Renal pelvis (tissue), 1 donor: ENCODE measurements at regions not wholly inside any gene's neighbourhood (a gene's known extent, or its start where the extent isn't known, plus 50 kb on each side); places are given as distances from the start of the nearest gene placed in this dataset.

Source experiments
- DNase-seq: peaks from one replicate; pipeline ENCODE4 v3.0.0-alpha.2; 2013

- no peak for DNase-seq
Measured at GRCh38 chr13:78426183-78426582, 177.2 kb downstream of the POU4F1 start.

DNA sequence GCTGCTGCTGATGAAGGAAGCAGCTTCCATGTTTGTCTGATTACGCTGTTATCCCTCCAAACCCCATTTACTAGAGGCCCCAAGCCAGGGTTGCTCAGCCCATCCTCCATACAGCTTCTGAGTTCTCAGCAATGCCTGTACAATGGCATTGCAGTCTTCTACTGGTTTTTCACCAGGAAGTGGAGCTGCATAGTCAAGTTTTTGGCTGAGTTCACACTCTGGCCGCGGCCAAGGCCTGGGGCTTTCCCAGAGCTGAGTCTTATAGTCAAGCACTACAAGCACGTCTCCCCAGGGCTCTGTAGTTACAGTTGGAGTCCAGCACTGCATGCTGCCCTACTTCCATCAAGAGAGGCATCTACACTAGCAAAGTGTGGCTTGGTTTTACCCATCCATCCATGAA is 182.5 kb downstream of the POU4F1 start:
- no peak for DNase-seq

GRCh38 chr13:78413887-78414553 is 189.3 kb downstream of the POU4F1 start:
- DNase-seq = no peak

DNA sequence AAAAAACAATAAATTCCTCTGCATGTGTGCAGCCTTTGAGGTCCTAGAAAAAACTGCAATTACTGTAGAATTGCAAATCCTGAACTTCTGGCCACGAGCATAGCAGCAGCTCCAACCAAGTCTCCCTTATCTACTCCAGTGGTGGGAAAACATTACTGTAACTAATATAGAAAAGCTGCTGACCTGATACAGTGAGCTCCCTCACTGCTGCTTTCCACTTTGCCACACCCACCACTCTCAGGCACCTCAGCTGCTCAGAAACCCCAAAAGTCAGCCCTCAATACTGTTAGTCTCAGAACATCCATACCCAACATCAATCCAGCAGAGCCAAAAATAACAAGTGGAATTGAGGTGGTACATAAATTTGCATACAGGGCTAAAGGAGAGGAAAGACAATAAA is 192.5 kb downstream of the POU4F1 start:
- no peak for DNase-seq

- no peak for DNase-seq
Measured at GRCh38 chr13:78410164-78410563, 193.2 kb downstream of the POU4F1 start.

GRCh38 chr13:78409172-78409571 is 194.2 kb downstream of the POU4F1 start:
- DNase-seq = no peak

GRCh38 chr13:78404846-78405360 is 198.4 kb downstream of the POU4F1 start:
- DNase-seq = no peak

- no peak for DNase-seq
Measured at GRCh38 chr13:78402708-78403400, 200.5 kb downstream of the POU4F1 start.

GRCh38 chr13:78401873-78402707 is 201.3 kb downstream of the POU4F1 start:
- DNase-seq = no peak

GRCh38 chr13:78398743-78399410 is 204.5 kb downstream of the POU4F1 start:
- no peak for DNase-seq

DNA sequence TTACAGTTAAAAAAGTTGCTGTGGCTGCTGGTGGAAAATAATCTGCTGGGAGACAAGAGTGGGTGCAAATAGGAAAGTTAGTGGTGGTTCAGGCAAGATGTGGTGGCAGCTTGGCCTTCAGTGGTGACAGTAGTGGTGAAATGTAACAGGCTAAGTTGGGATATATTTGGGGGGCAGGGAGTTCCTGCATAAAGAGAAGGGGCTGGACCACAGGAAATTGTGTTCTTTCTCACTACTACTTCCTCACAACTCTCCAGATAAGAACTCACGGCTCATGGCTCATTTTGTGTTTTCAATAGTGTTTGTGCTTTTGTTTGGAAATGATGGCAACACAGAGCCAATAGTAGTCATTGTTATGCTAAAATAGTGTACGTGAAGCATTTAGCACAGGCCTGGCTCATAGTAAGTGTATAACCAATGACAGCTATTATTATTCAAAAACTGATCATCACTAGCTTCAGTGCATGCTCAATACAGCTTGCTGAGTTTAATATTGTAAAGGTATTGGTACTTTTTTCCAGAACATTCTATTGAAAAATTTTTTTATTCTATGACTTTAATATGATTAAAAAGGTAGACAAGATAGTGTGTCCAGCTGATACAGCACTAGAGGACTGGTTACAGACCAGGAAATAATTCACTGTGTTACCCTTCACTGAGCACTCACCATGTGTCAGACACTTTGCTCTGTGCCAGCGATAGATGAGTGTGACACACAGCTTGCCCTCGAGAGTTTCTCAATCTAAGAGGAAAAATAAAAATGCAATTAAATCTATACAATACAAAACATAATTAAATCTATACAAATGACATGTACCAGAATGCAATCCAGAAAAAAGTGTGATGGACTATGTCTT is 209.8 kb downstream of the POU4F1 start:
- DNase-seq = no peak

DNA sequence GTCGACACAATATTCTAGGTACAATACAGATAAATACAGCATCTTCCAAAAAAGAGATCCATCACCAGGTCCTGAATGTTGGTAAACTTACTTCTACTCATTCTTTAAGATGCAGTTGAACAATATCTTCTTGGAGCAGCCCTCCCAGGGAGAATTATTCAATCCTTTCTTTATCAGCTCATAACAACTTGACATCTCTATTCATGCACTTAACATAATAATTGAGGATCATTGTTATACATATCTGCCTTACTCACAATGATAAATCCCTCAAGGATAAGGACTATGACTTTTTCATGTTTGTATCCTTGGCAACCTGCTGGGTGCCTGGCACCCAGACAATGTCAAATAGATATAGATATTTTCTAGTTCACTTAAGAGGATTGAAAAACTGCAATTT is 219.5 kb downstream of the POU4F1 start:
- no peak for DNase-seq

DNA sequence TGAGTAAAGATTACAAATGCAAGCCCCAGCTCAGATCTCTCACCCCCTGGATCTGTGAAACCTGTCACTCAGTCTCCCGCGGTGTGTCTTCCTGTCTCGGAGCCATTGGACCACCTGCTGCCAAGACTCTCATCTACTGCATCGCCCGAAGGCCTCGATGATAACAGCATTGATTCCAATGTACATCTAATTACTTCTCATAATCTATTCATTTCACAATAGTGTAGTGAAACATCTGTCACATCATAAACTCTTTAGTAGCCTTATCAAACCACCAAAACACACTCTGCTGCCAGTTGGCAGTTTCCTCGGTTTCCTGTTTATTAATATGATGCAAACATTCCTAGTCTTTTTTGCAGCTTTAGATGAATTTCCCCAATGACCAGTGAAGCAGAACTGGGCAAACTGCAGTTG is 220.3 kb downstream of the POU4F1 start:
- no peak for DNase-seq

DNA sequence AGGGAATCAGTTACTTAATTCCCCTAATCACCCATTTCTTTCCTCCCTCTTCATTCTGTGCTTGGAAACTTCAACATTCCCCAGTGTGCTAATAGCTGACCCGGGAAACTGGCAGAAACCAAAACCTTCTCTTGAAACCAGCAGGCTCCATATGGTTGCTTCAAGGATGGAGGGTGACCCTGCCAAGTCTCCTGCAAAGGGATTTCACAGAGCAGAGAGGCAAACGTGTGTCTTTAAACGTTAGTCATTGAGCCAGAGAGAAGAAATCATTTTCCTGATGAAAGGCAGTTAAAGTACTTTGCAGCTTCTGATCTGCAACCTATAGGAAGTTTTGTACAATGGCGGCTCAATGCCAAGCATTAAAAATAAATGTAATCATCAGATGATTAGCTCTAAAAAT is 220.9 kb downstream of the POU4F1 start:
- no peak for DNase-seq

DNA sequence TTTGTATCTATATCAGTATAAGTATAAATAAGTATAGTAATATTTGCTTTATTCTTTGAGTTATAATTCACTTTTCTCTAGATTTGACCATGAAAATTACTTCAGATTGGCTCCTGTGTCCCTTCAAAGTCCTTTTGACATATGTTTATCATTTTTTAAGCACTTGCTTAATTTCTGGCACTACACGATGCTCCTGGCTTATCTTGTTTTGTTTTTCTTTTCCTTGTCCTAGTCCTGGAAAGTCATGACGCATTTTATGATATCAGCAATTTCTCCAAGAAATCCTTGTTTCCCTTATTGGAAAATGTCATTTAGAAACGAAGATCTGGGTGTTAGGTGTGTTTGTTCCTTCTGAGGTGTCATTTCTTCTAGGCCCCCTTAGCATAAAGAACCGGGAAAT is 226.5 kb downstream of the POU4F1 start:
- no peak for DNase-seq

DNA sequence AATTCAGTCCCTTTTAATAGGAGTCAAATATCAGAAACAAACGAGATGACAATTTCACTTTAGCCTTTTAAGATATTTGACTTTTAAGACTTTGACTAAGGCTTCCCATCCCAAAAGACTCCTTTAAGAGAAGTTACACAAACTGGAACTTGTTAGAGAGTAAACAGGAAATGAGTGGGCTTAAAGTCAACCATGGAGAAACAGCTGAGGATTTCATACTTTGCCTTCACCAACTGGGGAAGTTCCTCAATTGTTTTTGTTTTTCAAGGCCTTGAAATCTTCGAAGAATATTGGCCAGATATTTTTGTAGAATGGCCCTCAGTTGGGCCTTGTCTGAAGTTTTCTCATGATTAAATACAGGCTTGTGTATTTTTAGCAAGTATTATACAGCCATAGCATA is 227.3 kb downstream of the POU4F1 start:
- DNase-seq = no peak

- DNase-seq = no peak
Measured at GRCh38 chr13:78372581-78372980, 230.8 kb downstream of the POU4F1 start.

- DNase-seq = no peak
Measured at GRCh38 chr13:78370231-78370630, 233.1 kb downstream of the POU4F1 start.

- DNase-seq = no peak
Measured at GRCh38 chr13:78364711-78365110, 238.6 kb downstream of the POU4F1 start.

- DNase-seq = no peak
Measured at GRCh38 chr13:78341032-78341431, 262.3 kb downstream of the POU4F1 start.

DNA sequence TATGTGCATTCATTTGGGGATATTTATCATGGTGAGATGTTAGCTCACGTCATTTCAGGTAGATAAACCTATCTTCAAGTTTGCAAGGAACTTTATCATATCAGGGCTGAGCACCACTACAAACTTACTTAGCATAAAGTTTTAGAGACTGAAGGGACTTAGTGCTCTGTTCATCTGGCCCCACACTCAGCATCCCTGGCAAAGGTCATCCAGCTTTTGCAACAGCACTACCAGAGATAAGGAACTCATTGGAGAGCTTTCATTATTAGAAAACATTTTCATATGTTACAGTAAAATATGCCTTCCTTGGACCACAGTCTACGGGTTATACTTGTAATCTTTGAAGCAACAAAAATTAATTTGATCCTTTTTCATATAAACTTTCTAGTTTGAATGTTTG is 263.4 kb downstream of the POU4F1 start:
- no peak for DNase-seq
